Esophagus muscularis mucosa (tissue), 4 donors: ENCODE measurements at regions not wholly inside any gene's neighbourhood (a gene's known extent, or its start where the extent isn't known, plus 50 kb on each side); places are given as distances from the start of the nearest gene placed in this dataset.

Experiments
- DNase-seq: peaks from one replicate; pipeline ENCODE4 v3.0.0-alpha.2; 2017; ENCODE audit errors: extremely low spot score
- H3K27ac ChIP-seq, 4 donors: fragments of 200-600 bp; sonication (generic); replicated peaks in 1 of 4; 1 replicate in 3 of 4; 2 replicates in 1 of 4; pipeline ENCODE4 v1.5.1; 2016 to 2019; ENCODE audit warnings: mild to moderate bottlenecking in 1 of 4
- H3K27me3 ChIP-seq, 4 donors: fragments of 200-600 bp; sonication (generic); one replicate each; pipeline versions ENCODE4 v1.5.1 to v1.6.0; 2016 to 2019
- H3K36me3 ChIP-seq, 4 donors: fragments of 200-600 bp; sonication (generic); one replicate each; pipeline ENCODE4 v1.5.1; 2016 to 2019
- H3K4me1 ChIP-seq, 4 donors: fragments of 200-600 bp; sonication (generic); one replicate each; pipeline ENCODE4 v1.5.1; 2016 to 2019
- H3K4me3 ChIP-seq, 4 donors: fragments of 200-600 bp; sonication (generic); 1 replicate in 2 of 4; 2 replicates in 2 of 4; pipeline ENCODE4 v1.5.1; 2016 to 2019; ENCODE audit warnings: mild to moderate bottlenecking in 4 of 4, moderate library complexity in 1 of 4
- H3K9me3 ChIP-seq, 4 donors: fragments of 200-600 bp; sonication (generic); 1 replicate in 3 of 4; 2 replicates in 1 of 4; pipeline ENCODE4 v1.5.1; 2016 to 2019
- EP300 ChIP-seq: sonication (generic); formaldehyde crosslinking; IDR thresholded peaks from one replicate; pipeline ENCODE4 v1.6.1; 2017; ENCODE audit warnings: antibody characterized with exemption
- POLR2A ChIP-seq: fragments of 450-650 bp; IDR thresholded peaks from one replicate; pipeline ENCODE4 v1.6.1; 2017; ENCODE audit warnings: antibody characterized with exemption, moderate library complexity, mild to moderate bottlenecking, low read depth
- POLR2AphosphoS5 ChIP-seq, 2 donors: sonication (generic); formaldehyde crosslinking; IDR thresholded peaks; one replicate each; pipeline ENCODE4 v1.6.1; 2017; ENCODE audit warnings: antibody characterized with exemption in 2 of 2
- WGBS: methylation state at CpG from one replicate; pipeline ENCODE4 v1.1.5; 2018; 5-methylcytosine and 5-hydroxymethylcytosine counted together
- intact Hi-C: fragments of 100-400 bp; cut with DNase I; formaldehyde crosslinking; loops from one replicate; pipeline ENCODE4 v1.15.1; 2023
- TF ChIP-seq, protein P1 (sequence below), 3 experiments: fragments of 200-600 bp in 2 of 3; fragments of 450-650 bp in 1 of 3; sonication (generic) in 2 of 3; IDR thresholded peaks; one replicate each; pipeline ENCODE4 v1.5.1; 2017 to 2019; ENCODE audit warnings: antibody characterized with exemption in 3 of 3, mild to moderate bottlenecking in 2 of 3, moderate library complexity in 1 of 3

DNA sequence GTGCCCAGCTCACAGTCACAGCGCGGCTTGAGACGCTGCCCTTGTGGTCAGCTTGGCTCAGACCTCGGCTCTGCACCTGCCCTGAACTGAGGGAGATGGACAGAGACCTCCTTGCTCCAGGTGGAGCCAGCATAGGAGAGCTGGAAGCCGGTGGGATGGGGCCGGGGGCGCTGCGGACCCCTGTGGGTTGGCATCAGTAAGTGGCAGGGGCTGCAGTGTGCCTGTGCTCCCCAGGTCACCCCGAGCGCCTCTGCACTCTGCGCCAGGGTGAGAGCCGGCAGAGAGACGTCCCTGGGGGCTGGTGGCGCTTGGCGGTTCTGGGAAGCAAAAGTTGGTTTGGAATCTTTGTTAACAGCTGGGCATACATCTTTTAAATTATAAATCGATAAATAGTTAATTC, 105.6 kb upstream of the TTC34 start:
- WGBS, result 87% methylated on average over 15 of the region's 16 CpGs
- Histone ChIP-seq H3K4me1 (peaks cover 0 to 7% (median 2%) of the 10 kb centered on the region in 4 donors), H3K4me3 (no peak overlapping the region), H3K9me3 (no peaks in the 10 kb centered on the region), H3K36me3 (no peaks in the 10 kb centered on the region), H3K27ac (no peak overlapping the region), H3K27me3 (peaks cover 0 to 55% (median 0%) of the 10 kb centered on the region in 4 donors)
- no peak for DNase-seq
- TF ChIP-seq, protein P1, sequence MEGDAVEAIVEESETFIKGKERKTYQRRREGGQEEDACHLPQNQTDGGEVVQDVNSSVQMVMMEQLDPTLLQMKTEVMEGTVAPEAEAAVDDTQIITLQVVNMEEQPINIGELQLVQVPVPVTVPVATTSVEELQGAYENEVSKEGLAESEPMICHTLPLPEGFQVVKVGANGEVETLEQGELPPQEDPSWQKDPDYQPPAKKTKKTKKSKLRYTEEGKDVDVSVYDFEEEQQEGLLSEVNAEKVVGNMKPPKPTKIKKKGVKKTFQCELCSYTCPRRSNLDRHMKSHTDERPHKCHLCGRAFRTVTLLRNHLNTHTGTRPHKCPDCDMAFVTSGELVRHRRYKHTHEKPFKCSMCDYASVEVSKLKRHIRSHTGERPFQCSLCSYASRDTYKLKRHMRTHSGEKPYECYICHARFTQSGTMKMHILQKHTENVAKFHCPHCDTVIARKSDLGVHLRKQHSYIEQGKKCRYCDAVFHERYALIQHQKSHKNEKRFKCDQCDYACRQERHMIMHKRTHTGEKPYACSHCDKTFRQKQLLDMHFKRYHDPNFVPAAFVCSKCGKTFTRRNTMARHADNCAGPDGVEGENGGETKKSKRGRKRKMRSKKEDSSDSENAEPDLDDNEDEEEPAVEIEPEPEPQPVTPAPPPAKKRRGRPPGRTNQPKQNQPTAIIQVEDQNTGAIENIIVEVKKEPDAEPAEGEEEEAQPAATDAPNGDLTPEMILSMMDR (IDR thresholded peaks at IDR 0.05), result no peak
- TF ChIP-seq POLR2A, result no peak
- TF ChIP-seq POLR2AphosphoS5 (IDR thresholded peaks at IDR 0.05), result no peak
- no peak for TF ChIP-seq EP300
- intact Hi-C loops, result no loop called here

DNA sequence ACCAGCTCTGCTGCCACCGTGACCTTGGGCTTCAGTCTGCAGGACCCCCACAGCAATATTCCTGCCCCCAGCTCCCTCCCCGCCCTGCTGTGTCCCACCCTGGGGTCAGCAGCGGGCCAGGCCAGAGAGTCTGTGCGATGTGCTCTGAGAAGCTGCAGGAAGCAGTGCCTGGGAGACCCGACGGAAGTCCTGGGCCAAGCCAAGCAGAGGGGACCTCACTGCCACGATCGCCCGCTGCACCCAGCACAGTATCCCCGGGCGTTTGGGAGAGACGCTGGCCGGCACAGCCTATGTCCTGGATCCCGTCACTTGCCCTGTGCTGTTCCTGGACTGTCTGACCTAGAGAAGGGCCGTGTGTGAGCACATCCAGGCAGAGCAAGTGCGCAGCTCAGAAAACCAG, 106.6 kb upstream of the TTC34 start:
- intact Hi-C loops, result no loop called here

DNA sequence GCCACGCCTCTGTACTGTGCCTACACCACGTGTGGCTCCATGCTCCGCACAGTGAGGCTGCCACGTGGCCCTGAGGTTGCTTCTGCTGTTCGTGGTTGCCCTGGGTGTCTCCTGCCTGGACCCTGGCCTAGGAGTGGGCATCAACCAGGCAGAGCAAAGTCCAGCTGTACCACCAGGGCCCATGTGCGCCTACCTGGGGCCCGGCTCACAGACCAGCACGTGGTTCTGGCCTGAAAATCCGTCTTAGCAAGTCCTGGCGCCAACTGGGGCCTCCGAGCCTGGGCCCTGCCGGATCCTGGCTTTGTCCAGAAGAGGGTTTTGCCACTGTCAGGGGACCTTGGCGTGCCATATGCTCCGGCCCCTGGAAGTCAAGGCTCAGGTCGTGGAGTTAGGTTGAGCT, 107.1 kb upstream of the TTC34 start:
- Histone ChIP-seq H3K9me3 (no peaks in the 10 kb centered on the region), H3K36me3 (no peaks in the 10 kb centered on the region), H3K27me3 (peaks cover 0 to 62% (median 0%) of the 10 kb centered on the region in 4 donors), H3K4me1 (peaks cover 0 to 7% (median 2%) of the 10 kb centered on the region in 4 donors), H3K4me3 (no peak overlapping the region), H3K27ac (no peak overlapping the region)
- no peak for DNase-seq
- TF ChIP-seq POLR2AphosphoS5 (IDR thresholded peaks at IDR 0.05), result no peak
- TF ChIP-seq, protein P1 (IDR thresholded peaks at IDR 0.05), result no peak
- TF ChIP-seq EP300, result no peak
- TF ChIP-seq POLR2A, result no peak
- intact Hi-C loops, result no loop called here
- WGBS, result 90% methylated on average over 2 of the region's 15 CpGs

More for the DNA sequence above, 106.6 kb upstream of the TTC34 start:
- 60% methylated on average over 1 of the region's 16 CpGs for WGBS
- H3K4me1 ChIP-seq, result peaks cover 0 to 7% (median 2%) of the 10 kb centered on the region in 4 donors
- TF ChIP-seq, protein P1 (IDR thresholded peaks at IDR 0.05), result no peak
- TF ChIP-seq POLR2AphosphoS5 (IDR thresholded peaks at IDR 0.05) (no peak), EP300 (no peak), POLR2A (no peak)
- no peak for DNase-seq
- H3K27ac ChIP-seq, result no peak overlapping the region
- H3K27me3 ChIP-seq, result peaks cover 0 to 63% (median 0%) of the 10 kb centered on the region in 4 donors
- H3K9me3 ChIP-seq, result no peaks in the 10 kb centered on the region
- H3K36me3 ChIP-seq, result no peaks in the 10 kb centered on the region
- H3K4me3 ChIP-seq, result no peak overlapping the region

DNA sequence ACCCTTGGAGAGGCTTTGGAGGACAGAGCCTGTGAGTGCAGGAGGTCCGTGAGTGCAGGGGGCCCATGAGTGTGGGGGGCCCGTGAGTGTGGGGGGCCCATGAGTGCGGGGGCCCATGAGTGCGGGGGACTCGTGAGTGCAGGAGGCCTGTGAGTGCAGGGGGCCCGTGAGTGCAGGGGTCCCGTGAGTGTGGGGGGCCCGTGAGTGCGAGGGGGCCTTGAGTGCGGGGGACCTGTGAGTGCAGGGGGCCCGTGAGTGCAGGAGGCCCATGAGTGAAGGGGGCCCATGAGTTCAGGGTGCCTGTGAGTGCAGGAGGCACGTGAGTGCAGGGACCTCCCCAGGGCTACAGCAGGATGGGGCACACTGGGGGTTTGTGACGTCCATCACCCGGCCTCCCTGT, 108.3 kb upstream of the TTC34 start:
- Histone ChIP-seq H3K27ac (no peak overlapping the region), H3K27me3 (peaks cover 0 to 61% (median 0%) of the 10 kb centered on the region in 4 donors), H3K4me1 (peaks cover 0 to 7% (median 2%) of the 10 kb centered on the region in 4 donors), H3K4me3 (no peak overlapping the region), H3K9me3 (no peaks in the 10 kb centered on the region), H3K36me3 (no peaks in the 10 kb centered on the region)
- no peak for TF ChIP-seq POLR2AphosphoS5 (IDR thresholded peaks at IDR 0.05)
- WGBS, result 89% methylated on average over 10 of the region's 14 CpGs
- intact Hi-C loops, result no loop called here
- DNase-seq, result no peak

DNA sequence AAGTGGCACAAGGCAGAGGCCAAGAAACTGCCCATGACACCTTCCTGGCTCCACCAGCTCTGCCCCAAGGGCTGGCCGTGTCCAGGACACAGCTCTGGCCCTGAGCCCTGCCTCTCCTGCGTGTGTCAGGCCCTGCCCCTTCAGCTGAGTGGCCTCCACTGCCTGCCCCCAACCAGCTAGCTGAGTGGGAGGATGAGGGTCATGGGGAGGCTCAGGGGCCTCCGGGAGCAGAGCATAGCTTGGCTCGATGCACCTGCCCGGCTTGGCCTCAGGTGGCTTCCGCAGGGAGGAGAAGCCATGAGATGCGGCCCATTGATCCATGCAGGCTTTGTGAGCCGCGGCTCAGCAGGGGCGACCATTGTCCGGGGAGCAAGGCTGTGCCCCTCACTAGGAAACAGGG, 108.7 kb upstream of the TTC34 start:
- intact Hi-C loops, result no loop called here
- DNase-seq, result no peak
- H3K36me3 ChIP-seq, result no peaks in the 10 kb centered on the region
- H3K4me3 ChIP-seq, result no peak overlapping the region
- WGBS, result 60% methylated on average over 3 of the region's 11 CpGs
- no peak for TF ChIP-seq POLR2A
- TF ChIP-seq POLR2AphosphoS5 (IDR thresholded peaks at IDR 0.05), result no peak
- TF ChIP-seq EP300, result no peak
- TF ChIP-seq, protein P1 (IDR thresholded peaks at IDR 0.05), result no peak
- no peaks in the 10 kb centered on the region for H3K9me3 ChIP-seq
- H3K27ac ChIP-seq, result no peak overlapping the region
- peaks cover 0 to 57% (median 0%) of the 10 kb centered on the region in 4 donors for H3K27me3 ChIP-seq
- peaks cover 0 to 7% (median 2%) of the 10 kb centered on the region in 4 donors for H3K4me1 ChIP-seq
